ENCODE measurements at regions not wholly inside any gene's neighbourhood (a gene's known extent, or its start where the extent isn't known, plus 50 kb on each side); places are given as distances from the start of the nearest gene placed in this dataset.

DNA sequence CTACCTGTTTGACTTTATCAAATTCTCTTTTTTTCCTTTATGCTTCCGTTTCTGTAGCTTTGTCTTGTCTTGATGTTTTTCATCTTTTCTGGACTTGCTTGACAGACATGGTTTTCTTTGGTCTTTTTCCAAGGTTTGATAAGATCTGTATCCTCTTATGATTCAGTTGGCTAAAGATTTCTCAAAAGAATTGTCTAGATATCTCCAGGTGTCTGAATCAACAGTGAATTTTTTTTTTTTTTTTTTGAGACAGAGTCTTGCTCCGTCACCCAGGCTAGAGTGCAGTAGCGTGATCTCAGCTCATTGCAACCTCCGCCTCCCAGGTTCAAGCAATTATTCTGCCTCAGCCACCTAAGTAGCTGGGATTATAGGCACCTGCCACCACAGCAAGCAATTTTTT, 357.8 kb upstream of the USP9Y start:
- Histone ChIP-seq H3K27ac (no peak overlapping the region), H3K36me3 (no peaks in the 10 kb centered on the region), H3K27me3 (no peaks in the 10 kb centered on the region), H3K4me3 (no peak overlapping the region), H3K4me1 (no peaks in the 10 kb centered on the region), H3K9me3 (no peaks in the 10 kb centered on the region)
- DNase-seq: no peak
- TF ChIP-seq EP300 (IDR thresholded peaks at IDR 0.05): no peak
- TF ChIP-seq POLR2A (IDR thresholded peaks at IDR 0.05): no peak
- TF ChIP-seq POLR2AphosphoS5 (IDR thresholded peaks at IDR 0.05): no peak
- TF ChIP-seq, protein P1, sequence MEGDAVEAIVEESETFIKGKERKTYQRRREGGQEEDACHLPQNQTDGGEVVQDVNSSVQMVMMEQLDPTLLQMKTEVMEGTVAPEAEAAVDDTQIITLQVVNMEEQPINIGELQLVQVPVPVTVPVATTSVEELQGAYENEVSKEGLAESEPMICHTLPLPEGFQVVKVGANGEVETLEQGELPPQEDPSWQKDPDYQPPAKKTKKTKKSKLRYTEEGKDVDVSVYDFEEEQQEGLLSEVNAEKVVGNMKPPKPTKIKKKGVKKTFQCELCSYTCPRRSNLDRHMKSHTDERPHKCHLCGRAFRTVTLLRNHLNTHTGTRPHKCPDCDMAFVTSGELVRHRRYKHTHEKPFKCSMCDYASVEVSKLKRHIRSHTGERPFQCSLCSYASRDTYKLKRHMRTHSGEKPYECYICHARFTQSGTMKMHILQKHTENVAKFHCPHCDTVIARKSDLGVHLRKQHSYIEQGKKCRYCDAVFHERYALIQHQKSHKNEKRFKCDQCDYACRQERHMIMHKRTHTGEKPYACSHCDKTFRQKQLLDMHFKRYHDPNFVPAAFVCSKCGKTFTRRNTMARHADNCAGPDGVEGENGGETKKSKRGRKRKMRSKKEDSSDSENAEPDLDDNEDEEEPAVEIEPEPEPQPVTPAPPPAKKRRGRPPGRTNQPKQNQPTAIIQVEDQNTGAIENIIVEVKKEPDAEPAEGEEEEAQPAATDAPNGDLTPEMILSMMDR (IDR thresholded peaks at IDR 0.05): no peak
- 89 to 97% (median 95%) methylated on average over 4 of the region's 4 CpGs; no CpG with 5 or more reads in 2 of the 5 donors for WGBS, 5 donors
- intact Hi-C loops (cut with DNase I; ENCODE audit: low total_unique reads): no loop called here

GRCh38 chrY:12348181-12348580, 352.9 kb upstream of the USP9Y start:
- Histone ChIP-seq H3K4me1 (no peaks in the 10 kb centered on the region), H3K4me3 (no peak overlapping the region), H3K36me3 (no peaks in the 10 kb centered on the region), H3K27ac (no peak overlapping the region), H3K9me3 (no peaks in the 10 kb centered on the region), H3K27me3 (no peaks in the 10 kb centered on the region)
- intact Hi-C loops (cut with DNase I; ENCODE audit: low total_unique reads): no loop called here
- 56 to 74% (median 70%) methylated on average over 2 of the region's 2 CpGs; no CpG with 5 or more reads in 2 of the 5 donors for WGBS, 5 donors
- TF ChIP-seq, protein P1 (IDR thresholded peaks at IDR 0.05): no peak
- no peak for TF ChIP-seq POLR2AphosphoS5 (IDR thresholded peaks at IDR 0.05)
- no peak for TF ChIP-seq EP300 (IDR thresholded peaks at IDR 0.05)
- TF ChIP-seq POLR2A (IDR thresholded peaks at IDR 0.05): no peak
- no peak for DNase-seq

DNA sequence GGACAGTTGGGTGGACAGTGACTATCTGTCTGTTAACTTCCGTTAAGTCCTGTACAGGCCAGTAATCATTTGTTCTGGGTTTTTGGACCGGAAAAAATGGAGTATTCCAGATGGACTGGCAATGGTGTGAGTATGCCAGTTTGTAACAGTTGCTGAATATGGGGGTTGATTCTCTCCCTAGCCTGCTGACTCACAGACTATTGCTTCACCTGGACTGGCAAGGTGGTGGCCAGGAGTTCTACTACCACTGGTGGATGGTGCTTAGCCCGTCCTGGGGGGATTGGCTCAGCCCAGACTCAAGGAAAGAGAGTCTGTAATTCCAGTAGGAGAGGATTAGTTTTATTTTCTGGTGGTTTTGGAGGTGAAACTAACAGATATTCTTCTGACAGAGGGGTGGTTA, 343.8 kb upstream of the USP9Y start:
- intact Hi-C loops (cut with DNase I; ENCODE audit: low total_unique reads): no loop called here
- Histone ChIP-seq H3K4me3 (no peak overlapping the region), H3K27ac (no peak overlapping the region), H3K9me3 (no peaks in the 10 kb centered on the region), H3K36me3 (no peaks in the 10 kb centered on the region), H3K27me3 (no peaks in the 10 kb centered on the region), H3K4me1 (no peaks in the 10 kb centered on the region)
- TF ChIP-seq POLR2A (IDR thresholded peaks at IDR 0.05): no peak
- no peak for TF ChIP-seq POLR2AphosphoS5 (IDR thresholded peaks at IDR 0.05)
- no peak for TF ChIP-seq EP300 (IDR thresholded peaks at IDR 0.05)
- TF ChIP-seq, protein P1 (IDR thresholded peaks at IDR 0.05): no peak
- 76 to 93% (median 92%) methylated on average over 2 to 3 of the region's 3 CpGs; no CpG with 5 or more reads in 2 of the 5 donors for WGBS, 5 donors
- DNase-seq: no peak

GRCh38 chrY:12357655-12358054, 343.4 kb upstream of the USP9Y start:
- 80 to 97% (median 91%) methylated on average over 2 to 6 of the region's 6 CpGs; no CpG with 5 or more reads in 2 of the 5 donors for WGBS, 5 donors
- Histone ChIP-seq H3K4me1 (no peaks in the 10 kb centered on the region), H3K4me3 (no peak overlapping the region), H3K9me3 (no peaks in the 10 kb centered on the region), H3K36me3 (no peaks in the 10 kb centered on the region), H3K27me3 (no peaks in the 10 kb centered on the region), H3K27ac (no peak overlapping the region)
- TF ChIP-seq POLR2A (IDR thresholded peaks at IDR 0.05) (no peak), EP300 (IDR thresholded peaks at IDR 0.05) (no peak), POLR2AphosphoS5 (IDR thresholded peaks at IDR 0.05) (no peak)
- TF ChIP-seq, protein P1 (IDR thresholded peaks at IDR 0.05): no peak
- no peak for DNase-seq
- intact Hi-C loops (cut with DNase I; ENCODE audit: low total_unique reads): no loop called here

Data from stomach (tissue), 8 donors.